Amygdala (tissue), 56 donors: ENCODE measurements at regions not wholly inside any gene's neighbourhood (a gene's known extent, or its start where the extent isn't known, plus 50 kb on each side); places are given as distances from the start of the nearest gene placed in this dataset.
A peak's percentile ranks its signal among the peaks of the same experiment; 100 is the strongest.

Experiments used
- DNase-seq, 56 donors: peaks; one replicate each; lab custom pipeline; 2025; lab: John Stamatoyannopoulos, UW

DNA sequence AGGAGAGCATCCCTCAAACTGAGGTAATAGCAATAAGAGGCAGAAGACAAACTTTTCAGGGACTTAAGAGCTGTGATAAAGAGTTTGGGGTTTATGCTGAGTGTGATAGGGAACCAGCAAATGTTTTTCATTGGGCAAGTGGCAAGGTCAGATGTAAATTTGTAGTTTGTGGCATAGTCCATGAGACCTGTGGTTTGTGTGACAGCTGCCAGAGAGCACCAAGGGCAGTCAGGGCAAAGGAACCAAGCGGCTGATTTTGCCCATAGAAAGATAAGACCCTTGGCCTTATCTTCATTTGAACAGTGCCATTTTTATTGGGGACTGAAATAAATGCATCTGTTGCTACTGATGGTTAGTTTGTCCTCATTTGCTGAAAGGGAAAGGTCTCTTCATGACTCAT is 220.3 kb downstream of the LRRN1 start:
- no peak for DNase-seq

DNA sequence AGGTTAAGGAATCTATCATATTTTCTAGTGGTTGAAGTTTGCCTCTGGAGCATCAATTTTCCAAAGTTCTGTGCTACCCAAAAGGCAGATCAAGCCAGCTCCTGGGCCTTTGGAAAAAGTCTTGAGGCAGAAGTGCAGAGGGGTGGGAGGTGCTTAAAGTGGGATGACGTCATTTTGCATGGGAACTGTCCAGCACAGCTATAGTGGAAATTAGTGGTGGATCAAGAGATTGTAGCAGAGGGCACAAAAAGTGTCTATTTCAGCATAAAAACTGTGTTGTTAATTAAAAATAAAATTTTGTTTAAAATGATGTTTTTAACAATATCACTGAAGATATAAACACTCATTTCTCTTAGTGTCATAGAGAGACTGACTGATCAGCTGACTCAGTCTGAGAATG is 221.9 kb downstream of the LRRN1 start:
- DNase-seq, result no peak

DNA sequence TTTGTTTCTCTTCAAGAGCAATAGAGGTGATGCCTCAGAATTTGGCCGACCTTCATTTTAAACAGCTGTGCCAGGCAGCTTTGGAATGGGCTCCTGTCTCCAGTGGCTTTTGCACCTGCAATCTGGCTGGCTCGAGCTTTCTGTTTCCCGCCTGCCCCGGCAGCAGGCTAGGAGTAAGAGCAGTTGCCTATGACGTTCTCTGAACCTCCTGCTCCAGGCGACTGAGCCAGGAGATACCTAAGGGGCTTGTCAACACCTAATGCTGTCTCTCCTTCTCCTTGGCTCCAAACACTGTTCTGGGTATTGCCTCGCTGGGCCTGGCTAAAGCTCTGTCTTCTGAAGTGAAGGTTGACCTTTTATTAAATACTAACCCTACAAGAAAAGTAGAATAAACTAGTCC is 229.9 kb downstream of the LRRN1 start:
- DNase-seq, result no peak

DNA sequence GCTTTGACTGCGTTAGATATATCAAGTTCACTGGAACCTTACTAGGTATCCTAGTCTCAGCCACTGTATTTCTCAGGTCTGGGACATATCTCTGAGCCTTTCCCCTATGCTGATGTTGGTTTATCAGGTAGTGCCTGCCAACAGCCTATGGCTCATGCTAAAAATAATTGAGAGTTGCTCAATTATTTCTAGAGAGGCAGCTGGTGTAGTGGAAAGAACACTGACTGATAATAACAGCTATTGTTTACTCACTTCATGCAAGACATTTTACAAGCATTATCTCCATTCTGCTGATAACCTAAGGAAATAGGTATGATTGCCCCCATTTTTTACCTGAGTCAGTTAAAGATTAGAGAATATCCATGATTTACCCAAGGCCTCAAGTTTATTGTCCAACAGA is 231.4 kb downstream of the LRRN1 start:
- DNase-seq, result no peak

DNA sequence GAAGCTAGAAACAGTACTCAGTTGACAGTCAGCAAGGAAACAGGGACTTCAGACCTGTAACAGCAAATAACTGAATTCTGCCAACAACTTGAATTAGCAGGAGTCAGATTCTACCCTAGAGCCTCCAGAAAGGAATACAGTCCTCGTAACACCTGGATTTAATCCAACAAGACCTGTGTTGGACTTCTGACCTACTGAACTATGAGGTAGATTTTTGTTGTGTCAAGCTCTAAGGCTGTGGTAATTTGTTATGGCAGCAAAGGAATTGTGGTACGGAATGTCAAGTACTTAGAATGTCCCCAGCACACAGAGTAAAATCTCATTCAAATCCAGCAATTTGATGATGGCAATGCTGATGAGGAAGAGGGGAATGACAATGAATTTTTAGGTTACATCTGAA is 234.1 kb downstream of the LRRN1 start:
- DNase-seq, result no peak

DNA sequence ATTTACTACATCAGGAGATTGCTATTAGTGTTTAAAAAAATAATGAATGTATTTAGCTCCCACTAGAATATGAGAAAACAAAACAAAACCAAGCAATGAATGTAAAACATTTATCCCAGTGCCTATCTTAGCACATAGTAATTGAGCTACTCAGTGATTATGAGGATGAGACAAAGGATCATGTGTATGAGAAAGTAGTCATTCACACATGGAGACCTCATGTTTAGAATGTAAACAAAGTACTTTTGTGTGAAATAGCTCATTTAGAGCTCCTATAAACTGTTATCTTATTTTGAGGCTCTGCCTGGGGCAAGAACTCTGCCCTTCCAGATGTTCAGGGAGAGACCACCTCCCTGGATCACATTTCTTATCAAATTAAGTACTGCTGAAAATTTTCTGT is 236.8 kb downstream of the LRRN1 start:
- DNase-seq, result no peak

DNA sequence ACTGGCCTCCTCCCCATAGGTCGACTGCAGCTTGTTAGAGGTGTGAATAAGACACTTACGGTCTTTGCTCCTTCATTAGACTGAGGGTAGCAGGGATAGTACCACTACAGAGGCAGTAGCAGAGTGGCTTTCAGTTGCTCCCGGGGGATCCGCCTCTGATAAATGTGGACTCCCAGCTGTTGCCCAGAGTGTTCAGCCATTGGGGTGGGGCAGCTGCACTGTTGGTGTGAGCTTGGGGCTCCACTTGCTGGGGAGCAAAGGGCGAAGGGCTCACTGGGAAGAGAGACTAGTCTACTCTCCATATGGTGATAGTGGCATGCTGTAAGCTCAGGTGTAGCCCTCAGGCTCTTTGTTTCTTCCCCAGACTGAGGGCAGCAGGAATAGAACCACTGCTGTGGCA is 239.1 kb downstream of the LRRN1 start:
- DNase-seq, result no peak

DNA sequence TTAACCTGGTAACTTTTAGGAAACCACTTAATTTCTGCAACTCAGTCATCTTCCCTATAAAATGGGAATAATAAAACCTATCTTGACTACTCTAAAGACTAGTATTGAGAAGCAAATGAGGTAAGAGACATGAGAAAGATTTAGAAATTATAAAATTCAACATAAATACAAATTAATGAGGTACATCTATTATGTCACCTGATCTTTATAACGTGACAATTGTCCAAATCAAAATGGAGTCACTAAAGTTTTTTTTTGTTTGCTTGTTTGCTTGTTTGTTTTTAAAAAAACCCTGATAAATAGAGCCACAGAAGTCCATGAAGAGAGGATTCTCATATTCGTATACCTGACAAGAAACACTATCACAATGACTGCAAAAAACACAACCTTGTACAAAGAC is 242.8 kb downstream of the LRRN1 start:
- DNase-seq, result no peak

DNA sequence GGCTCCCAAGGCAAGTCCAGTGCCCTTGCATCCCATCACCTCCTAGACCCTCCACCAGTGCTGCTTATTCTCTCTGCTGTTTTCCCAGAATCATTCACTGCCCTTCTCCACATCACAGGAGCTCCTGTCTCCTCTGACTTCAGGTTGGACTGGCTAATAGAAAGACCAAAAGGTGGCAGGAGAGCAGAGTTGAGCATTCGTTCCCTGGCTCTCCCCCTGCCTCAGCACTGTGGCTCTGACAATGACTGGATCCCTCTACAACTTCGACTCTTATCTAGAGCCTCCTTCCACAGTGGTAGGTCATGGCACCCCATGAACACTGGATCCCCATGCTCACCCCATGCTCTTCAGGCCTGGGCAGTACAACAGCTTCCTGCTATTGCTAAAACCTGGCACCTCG is 243.6 kb downstream of the LRRN1 start:
- DNase-seq, result no peak

DNA sequence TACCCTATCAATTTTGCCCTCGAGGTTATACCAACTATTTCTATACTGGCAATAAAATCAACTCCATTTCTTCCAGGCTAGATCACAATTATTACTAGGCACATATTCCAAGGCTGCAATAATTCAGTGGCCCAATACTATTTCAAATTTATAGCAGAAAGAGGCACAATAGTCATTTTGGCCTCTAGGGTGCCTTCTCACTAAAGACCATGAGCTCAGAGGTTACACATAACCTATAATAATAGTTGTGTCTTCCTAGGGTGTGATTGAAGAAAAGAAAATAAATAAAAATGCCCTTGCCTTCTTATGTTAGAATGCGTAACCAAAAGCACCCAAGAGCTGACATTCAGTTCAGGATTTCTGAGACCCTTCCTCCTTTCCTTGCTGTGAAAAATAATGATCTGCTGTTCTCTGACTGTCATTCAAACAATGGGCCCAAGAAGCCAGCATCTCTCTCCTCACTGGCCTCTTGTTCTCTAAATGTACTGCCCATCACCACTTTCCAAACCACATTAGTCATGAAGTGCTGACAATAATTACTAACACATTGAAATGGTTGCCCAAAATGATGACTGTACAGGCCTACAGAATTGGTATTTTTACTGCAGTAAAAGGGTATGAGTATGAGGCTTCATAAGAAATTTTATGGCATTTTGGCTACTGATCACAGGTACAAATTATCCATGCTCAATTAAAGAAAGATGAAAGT is 244.8 kb downstream of the LRRN1 start:
- peak in 1 of 56 donors; percentile 0 for DNase-seq

DNA sequence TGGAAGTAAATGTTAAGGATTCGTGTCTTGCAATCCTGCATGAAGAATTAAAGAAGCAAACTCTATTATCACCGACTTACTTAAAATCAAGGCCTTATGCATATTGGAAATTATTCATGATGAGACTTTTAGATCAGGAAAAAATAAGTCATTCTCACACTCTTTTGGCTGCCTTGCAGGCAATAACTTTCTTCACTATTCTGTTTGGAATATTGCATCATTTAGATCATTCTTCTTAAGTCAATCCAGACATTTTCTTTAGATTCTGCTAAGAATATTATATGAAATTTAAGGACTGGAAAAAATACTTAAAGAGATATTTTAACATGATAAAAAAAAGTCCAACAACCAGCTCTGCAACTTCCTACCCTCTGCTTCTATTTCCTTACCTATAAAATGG is 245.4 kb downstream of the LRRN1 start:
- DNase-seq, result no peak

DNA sequence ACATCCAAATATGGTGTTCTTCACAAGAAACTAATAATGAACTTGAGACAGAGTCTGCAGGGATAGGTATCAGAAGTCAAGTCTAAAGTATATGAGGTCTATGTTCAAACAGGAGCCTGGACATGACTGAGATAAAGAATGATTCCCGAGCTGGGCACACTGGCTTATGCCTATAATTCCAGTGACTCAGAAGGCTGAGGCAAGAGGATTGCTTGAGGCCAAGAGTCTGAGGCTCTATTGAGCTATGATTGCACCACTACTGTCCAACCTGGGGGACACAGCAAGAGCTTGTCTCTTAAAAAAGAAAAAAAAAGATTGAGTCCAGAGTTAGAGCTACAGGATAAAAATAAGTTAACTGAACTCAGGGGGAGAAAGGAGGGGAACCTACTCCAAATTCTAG is 246.5 kb downstream of the LRRN1 start:
- no peak for DNase-seq

DNA sequence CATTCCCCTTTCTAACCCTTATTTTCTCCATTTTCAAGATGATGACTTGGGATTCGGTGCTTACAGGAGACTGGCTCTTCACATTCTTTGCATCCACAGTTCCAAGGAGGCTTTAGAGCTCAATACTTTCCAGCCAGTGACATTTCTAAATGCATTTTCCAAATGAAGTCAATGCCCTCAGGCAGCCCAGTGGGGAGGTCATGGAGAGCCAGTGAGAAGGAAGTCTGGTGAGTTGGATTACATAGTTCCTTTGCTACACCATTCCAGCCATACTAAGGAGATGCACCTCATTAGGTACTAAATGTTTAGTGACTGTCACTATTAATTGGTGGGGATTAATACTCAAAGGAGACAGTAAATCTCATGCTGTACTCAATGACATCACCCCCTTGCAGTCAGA is 248.1 kb downstream of the LRRN1 start:
- DNase-seq, result no peak

DNA sequence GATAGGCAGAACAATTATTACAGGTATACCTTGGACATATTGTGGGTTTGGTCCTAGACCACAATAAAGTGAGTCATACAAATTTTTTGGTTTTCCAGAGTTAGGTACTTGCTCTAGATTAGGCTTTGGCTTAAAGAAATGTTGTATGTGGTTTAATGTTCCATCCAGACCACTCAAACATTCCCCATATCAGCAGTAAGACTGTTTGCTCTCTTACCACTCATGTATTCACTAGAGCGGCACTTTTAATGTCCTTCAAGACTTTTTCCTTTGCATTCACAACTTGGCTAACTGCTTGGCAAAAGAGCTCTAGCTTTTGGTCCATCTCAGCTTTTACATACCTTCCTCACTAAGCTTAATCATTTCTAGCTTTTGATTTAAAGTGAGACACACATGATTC is 250.5 kb upstream of the SETMAR start:
- no peak for DNase-seq

DNA sequence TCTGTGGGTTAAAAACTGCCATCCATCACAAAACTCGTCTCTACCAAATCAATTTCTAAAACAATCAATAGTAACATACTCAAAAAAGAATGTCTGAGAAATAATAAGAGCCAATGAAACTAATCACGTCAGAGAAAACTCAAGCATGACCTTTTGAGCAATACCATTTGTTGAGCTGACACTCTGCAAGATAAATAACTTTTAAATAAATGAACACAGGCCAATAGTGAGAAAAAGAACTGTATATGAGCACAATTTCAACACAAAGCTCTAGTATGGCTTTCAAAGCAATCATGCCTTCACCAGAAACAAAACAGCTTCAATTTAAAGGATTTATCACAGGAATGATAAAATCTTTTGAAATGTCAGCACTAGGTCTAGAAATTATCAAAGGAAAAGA is 249.2 kb upstream of the SETMAR start:
- DNase-seq, result no peak

DNA sequence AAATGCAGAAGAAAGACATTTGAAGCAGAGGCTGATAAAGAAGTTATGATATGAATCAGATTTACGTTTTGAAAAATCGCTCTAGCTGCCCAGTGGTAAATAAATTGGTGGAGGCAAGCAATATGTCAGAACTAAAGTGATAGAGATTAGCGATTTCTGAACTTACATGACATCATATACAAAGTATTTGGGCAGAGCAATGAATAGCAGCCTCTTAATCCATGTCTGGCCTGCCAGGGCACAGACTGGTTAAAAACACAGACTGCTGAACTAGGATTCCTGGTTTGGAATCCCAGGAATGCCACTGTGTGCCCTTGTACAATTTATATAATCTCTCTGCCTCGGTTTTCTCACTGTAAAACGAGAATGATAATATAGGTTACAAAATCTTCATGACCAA is 243.1 kb upstream of the SETMAR start:
- no peak for DNase-seq

DNA sequence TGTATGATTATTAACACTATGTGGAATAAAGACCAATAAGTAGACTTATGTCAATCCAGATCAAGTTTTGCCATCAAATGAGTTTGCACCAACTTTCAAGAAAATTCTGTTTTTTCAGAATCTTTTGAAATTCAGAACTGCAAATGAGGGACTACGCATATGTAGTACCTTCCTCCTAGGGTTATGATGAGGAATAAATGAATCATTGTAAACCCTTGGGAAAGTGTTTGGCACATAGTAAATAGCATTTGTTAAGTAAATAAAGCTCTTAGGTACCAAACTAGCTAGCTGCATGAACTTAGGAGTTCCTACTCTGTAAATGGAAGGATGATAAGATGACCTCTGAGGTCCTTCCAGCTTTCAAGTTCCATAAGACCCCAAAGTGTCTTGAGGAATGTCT is 242.6 kb upstream of the SETMAR start:
- no peak for DNase-seq

DNA sequence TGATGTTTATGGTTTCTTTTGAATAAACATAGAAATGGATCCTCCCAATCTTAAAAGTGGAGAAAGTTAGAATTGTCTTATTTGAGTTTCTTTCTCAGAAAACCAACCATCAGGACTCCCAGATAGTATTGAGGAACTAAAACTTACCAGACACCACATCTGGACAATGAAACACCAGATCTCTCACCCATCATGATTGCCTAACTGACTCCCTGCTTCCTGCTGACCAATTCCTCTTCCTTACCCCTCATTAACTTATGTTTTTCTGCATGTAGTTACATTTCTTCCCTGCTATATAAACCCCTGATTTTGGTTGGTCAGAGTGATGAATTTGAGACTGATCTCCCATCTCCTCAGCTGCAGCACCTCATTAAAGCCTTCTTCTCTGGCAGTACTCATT is 242.0 kb upstream of the SETMAR start:
- DNase-seq, result no peak

DNA sequence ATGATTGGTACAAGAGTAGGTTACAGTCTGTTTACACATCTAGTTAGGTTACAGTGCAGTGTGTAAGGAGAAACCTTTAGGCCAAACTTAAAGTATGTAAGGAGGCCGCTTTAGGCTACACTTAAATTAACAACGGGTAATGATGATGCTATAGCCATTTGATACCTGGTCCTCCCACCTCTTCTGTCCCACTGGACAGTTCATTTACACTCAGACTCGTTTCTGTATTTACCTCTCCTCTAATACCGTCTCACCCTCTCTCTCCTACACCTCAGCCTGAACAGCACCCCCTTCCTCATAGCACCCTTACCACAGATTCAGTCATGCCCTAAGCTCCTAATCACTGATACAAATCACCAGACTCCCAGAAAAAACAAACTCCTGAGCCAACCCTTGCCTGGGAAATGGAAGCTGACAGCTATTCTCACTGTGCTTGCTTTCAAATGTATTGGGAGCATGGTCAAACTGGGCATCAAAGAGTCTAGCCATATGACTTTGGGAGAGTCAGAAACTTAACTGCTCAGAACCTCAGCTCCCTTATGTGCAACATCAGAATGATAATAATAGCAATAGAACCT is 241.3 kb upstream of the SETMAR start:
- no peak for DNase-seq

DNA sequence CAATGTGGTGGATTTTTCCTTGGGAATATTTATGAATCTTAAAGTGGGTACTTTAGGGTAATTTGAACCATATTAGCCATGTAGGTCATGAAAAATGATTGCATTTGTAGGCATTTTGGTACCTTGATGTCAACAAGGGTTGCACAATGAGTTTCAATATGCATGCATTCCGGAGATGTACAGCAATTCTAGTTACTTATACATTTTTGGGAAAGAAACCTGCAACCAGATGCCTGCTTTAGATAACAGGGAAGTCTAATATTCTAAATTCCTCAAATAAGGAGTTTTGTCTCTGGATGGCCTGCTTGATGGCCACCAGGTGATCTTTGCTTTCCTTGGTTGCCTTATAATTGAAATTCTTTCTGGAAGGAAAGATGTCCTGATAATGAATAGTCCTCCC is 240.5 kb upstream of the SETMAR start:
- DNase-seq, result no peak

DNA sequence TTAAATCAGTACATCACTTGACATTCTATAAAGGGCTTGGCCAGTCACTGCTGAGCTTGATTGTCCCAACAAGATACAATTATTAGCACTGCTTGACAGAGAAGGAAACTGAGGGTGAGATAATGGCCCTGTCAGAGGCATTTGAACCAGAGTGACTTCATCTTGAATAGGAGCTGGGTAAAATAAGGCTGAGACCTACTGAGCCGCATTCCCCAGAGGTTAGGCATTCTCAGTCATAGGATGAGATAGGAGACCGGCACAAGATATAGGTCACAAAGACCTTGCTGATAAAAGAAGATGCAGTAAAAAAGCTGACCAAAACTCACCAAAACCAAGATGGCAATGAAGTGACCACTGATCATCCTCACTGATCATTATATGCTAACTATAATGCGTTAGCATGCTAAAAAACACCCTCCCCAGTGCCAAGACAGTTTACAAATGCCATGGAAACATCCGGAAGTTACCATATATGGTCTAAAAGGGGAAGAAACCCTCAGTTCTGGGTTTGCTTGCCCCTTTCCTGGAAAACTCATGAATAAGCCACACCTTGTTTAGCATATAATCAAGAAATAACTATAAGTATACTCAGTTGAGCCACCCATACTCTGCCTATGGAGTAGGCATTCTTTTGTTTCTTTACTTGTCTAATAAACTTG is 239.1 kb upstream of the SETMAR start:
- no peak for DNase-seq

DNA sequence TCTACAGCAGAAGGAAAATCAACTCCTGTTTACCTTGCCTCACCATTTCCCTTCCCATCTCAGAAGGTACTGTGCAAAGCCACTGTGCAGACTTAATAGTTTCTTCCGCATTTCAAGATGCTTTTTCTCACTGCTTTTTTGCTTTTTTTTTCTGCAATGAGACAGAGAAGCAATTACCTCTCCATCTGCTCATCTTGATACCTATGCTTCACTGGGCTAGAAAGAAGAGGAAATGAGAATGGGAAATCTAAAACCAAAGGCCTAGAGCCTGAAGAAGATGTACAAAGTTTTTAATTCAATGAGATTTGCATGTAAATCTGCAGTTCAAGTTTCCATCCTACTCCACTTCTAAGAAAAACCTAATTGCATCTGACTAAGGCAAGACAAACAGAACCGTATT is 238.1 kb upstream of the SETMAR start:
- DNase-seq, result no peak
